Epidermal melanocyte (primary cell): ENCODE measurements at regions not wholly inside any gene's neighbourhood (a gene's known extent, or its start where the extent isn't known, plus 50 kb on each side); places are given as distances from the start of the nearest gene placed in this dataset.
"Not testable (repeated sequence)": the region's sequence is repeated elsewhere in the genome, so short reads cannot be mapped to it uniquely, and the experiment has no call there.

ENCODE experiments used
- DNase-seq: peaks from one replicate; pipeline ENCODE4 v3.0.0; 2011; ENCODE audit warnings: low spot score; ENCODE audit not compliant: insufficient read length

- no peak for DNase-seq
Measured at GRCh38 chr2:75389271-75389670, 171.5 kb downstream of the EVA1A start.

GRCh38 chr2:75381032-75381431 lies 179.7 kb downstream of the EVA1A start:
- DNase-seq: no peak

- DNase-seq: no peak
Measured at GRCh38 chr2:75379476-75380210, 180.3 kb upstream of the TACR1 start.

GRCh38 chr2:75375646-75376582 lies 176.6 kb upstream of the TACR1 start:
- DNase-seq: no peak

GRCh38 chr2:75374414-75374957 lies 175.2 kb upstream of the TACR1 start:
- DNase-seq: not testable (repeated sequence)

- no peak for DNase-seq
Measured at GRCh38 chr2:75367401-75367800, 168.1 kb upstream of the TACR1 start.

GRCh38 chr2:75361486-75361885 lies 162.2 kb upstream of the TACR1 start:
- no peak for DNase-seq

GRCh38 chr2:75360945-75361344 lies 161.6 kb upstream of the TACR1 start:
- DNase-seq: no peak

GRCh38 chr2:75356865-75357264 lies 157.5 kb upstream of the TACR1 start:
- no peak for DNase-seq

- DNase-seq: no peak
Measured at GRCh38 chr2:75353131-75353530, 153.8 kb upstream of the TACR1 start.

GRCh38 chr2:75348307-75348706 lies 149.0 kb upstream of the TACR1 start:
- DNase-seq: no peak

- DNase-seq: no peak
Measured at GRCh38 chr2:75344146-75344545, 144.8 kb upstream of the TACR1 start.

GRCh38 chr2:75342504-75343175 lies 143.3 kb upstream of the TACR1 start:
- DNase-seq: no peak

GRCh38 chr2:75340560-75340959 lies 141.2 kb upstream of the TACR1 start:
- DNase-seq: no peak

GRCh38 chr2:75338461-75338860 lies 139.1 kb upstream of the TACR1 start:
- no peak for DNase-seq

GRCh38 chr2:75337619-75338018 lies 138.3 kb upstream of the TACR1 start:
- no peak for DNase-seq

- DNase-seq: no peak
Measured at GRCh38 chr2:75337016-75337415, 137.7 kb upstream of the TACR1 start.

GRCh38 chr2:75336451-75336850 lies 137.1 kb upstream of the TACR1 start:
- no peak for DNase-seq

GRCh38 chr2:75334076-75334475 lies 134.8 kb upstream of the TACR1 start:
- no peak for DNase-seq

GRCh38 chr2:75333646-75334045 lies 134.3 kb upstream of the TACR1 start:
- no peak for DNase-seq

GRCh38 chr2:75328156-75328555 lies 128.8 kb upstream of the TACR1 start:
- no peak for DNase-seq

- no peak for DNase-seq
Measured at GRCh38 chr2:75327334-75327733, 128.0 kb upstream of the TACR1 start.
